ENCODE measurements at regions not wholly inside any gene's neighbourhood (a gene's known extent, or its start where the extent isn't known, plus 50 kb on each side); places are given as distances from the start of the nearest gene placed in this dataset.
A peak's percentile ranks its signal among the peaks of the same experiment; 100 is the strongest.

DNA sequence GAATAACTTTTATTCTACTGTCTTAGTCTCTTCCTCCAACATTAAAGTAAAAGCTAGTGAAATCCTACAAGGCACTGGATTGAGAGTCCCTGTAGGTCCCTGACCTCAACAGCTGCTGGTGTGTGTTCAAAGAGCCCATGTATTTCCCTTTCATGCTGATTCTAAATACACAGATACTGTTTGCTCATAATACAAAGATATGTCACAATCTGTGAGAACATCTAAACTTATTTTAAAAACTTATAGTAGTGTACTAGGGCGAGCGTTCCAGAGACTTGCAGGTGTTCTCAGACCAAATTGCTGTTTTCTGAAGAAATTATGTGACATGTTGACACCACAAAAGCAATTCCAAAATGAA lies 145.9 kb upstream of the LIPC start (continued):
- TF ChIP-seq REST (IDR thresholded peaks at IDR 0.05; ENCODE audit: borderline replicate concordance in 1 of 2, low read depth in 1 of 2, low read length in 2 of 2) = no peak
- no peak for TF ChIP-seq ELF4 (CRISPR knock-in tag; IDR thresholded peaks at IDR 0.05; ENCODE audit: borderline replicate concordance)
- peak; percentile 11; the same call in 1 of the 2 replicates for TF ChIP-seq SMC3 (IDR thresholded peaks at IDR 0.05; ENCODE audit: low read length)
- TF ChIP-seq TCF7 (IDR thresholded peaks at IDR 0.05; ENCODE audit: low read depth) = peak; percentile 90
- peak; percentile 75 for TF ChIP-seq CEBPG (CRISPR knock-in tag; IDR thresholded peaks at IDR 0.05)
- TF ChIP-seq SMAD1 (CRISPR knock-in tag; IDR thresholded peaks at IDR 0.05; ENCODE audit: borderline replicate concordance, low read depth) = no peak
- 0 out of 2 replicates have a peak, but pooled peaks have one; percentile 26 for TF ChIP-seq MED1 (CRISPR knock-in tag; IDR thresholded peaks at IDR 0.05)
- TF ChIP-seq SRSF1 (optimal IDR thresholded peaks at IDR 0.05; ENCODE audit: low read depth, low read length) = no peak
- TF ChIP-seq AHDC1 (CRISPR knock-in tag; IDR thresholded peaks at IDR 0.05; ENCODE audit: borderline replicate concordance) = peak; percentile 58; the same call in 1 of the 2 replicates
- no peak for TF ChIP-seq HNF4G (IDR thresholded peaks at IDR 0.05; ENCODE audit: borderline replicate concordance, low read depth, low read length)
- no peak for TF ChIP-seq HNF4G (CRISPR knock-in tag; IDR thresholded peaks at IDR 0.05; ENCODE audit: borderline replicate concordance, low read depth)
- peak; percentile 45; the same call in 1 of the 2 replicates for TF ChIP-seq HMG20B (CRISPR knock-in tag; conservative IDR thresholded peaks at IDR 0.05)
- TF ChIP-seq, protein P1, sequence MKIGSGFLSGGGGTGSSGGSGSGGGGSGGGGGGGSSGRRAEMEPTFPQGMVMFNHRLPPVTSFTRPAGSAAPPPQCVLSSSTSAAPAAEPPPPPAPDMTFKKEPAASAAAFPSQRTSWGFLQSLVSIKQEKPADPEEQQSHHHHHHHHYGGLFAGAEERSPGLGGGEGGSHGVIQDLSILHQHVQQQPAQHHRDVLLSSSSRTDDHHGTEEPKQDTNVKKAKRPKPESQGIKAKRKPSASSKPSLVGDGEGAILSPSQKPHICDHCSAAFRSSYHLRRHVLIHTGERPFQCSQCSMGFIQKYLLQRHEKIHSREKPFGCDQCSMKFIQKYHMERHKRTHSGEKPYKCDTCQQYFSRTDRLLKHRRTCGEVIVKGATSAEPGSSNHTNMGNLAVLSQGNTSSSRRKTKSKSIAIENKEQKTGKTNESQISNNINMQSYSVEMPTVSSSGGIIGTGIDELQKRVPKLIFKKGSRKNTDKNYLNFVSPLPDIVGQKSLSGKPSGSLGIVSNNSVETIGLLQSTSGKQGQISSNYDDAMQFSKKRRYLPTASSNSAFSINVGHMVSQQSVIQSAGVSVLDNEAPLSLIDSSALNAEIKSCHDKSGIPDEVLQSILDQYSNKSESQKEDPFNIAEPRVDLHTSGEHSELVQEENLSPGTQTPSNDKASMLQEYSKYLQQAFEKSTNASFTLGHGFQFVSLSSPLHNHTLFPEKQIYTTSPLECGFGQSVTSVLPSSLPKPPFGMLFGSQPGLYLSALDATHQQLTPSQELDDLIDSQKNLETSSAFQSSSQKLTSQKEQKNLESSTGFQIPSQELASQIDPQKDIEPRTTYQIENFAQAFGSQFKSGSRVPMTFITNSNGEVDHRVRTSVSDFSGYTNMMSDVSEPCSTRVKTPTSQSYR (CRISPR knock-in tag; IDR thresholded peaks at IDR 0.05; ENCODE audit: borderline replicate concordance) = peak; percentile 11; the same call in 1 of the 2 replicates
- peak; percentile 87 for TF ChIP-seq NR2F2 (IDR thresholded peaks at IDR 0.05; ENCODE audit: borderline replicate concordance, low read depth)
- TF ChIP-seq SMYD3 (CRISPR knock-in tag; IDR thresholded peaks at IDR 0.05) = 0 out of 2 replicates have a peak, but pooled peaks have one; percentile 7
- TF ChIP-seq DPF2 (CRISPR knock-in tag; IDR thresholded peaks at IDR 0.05; ENCODE audit: borderline replicate concordance, low read depth) = peak; percentile 55; the same call in 1 of the 2 replicates
- peak; percentile 66; the same call in 1 of the 2 replicates for TF ChIP-seq SOX5 (CRISPR knock-in tag; IDR thresholded peaks at IDR 0.05; ENCODE audit: borderline replicate concordance)
